ENCODE measurements at regions not wholly inside any gene's neighbourhood (a gene's known extent, or its start where the extent isn't known, plus 50 kb on each side); places are given as distances from the start of the nearest gene placed in this dataset.

DNA sequence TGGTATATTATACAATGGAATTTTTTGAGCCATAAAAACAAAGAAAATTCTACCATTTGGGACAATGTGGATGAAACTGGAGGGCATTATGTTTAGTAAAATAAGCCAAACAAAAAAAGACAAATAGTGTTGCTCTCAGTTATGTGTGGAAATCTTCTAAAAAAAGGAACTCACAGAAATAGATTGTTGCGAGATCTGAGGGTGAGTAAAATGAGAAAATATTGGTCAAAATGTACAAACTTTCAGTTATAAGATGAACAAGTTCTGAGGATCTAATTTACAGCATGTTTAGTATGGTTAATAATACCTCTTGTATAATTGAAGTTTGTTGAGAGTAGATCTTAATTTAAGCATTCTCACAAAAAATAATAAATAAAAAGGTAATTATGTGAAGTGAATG lies 291.2 kb downstream of the KIF20B start:
- no peaks in the 10 kb centered on the region for H3K4me1 ChIP-seq
- 0% methylated on average over 1 of the region's 1 CpG for WGBS (ENCODE audit: missing lambda C conversion rate)
- no peak overlapping the region for H3K27ac ChIP-seq
- no peaks in the 10 kb centered on the region for H3K9me3 ChIP-seq
- DNase-seq (ENCODE audit: low read depth in 1 of 2, low spot score in 1 of 2) (no peak), ATAC-seq (no peak), FAIRE-seq (no peak)
- POLR2A ChIA-PET: no interaction called here
- H3K4me2 ChIP-seq: no peak overlapping the region
- CTCF ChIA-PET: no interaction called here
- TF ChIP-seq, protein P1, sequence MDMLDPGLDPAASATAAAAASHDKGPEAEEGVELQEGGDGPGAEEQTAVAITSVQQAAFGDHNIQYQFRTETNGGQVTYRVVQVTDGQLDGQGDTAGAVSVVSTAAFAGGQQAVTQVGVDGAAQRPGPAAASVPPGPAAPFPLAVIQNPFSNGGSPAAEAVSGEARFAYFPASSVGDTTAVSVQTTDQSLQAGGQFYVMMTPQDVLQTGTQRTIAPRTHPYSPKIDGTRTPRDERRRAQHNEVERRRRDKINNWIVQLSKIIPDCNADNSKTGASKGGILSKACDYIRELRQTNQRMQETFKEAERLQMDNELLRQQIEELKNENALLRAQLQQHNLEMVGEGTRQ (IDR thresholded peaks at IDR 0.05): no peak
- TF ChIP-seq RNF2 (IDR thresholded peaks at IDR 0.05; ENCODE audit: borderline replicate concordance, low read depth): no peak
- no peak for TF ChIP-seq POLR2A (IDR thresholded peaks at IDR 0.05; ENCODE audit: low read length)
- TF ChIP-seq, protein P2, sequence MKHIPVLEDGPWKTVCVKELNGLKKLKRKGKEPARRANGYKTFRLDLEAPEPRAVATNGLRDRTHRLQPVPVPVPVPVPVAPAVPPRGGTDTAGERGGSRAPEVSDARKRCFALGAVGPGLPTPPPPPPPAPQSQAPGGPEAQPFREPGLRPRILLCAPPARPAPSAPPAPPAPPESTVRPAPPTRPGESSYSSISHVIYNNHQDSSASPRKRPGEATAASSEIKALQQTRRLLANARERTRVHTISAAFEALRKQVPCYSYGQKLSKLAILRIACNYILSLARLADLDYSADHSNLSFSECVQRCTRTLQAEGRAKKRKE (CRISPR knock-in tag; IDR thresholded peaks at IDR 0.05; ENCODE audit: low read depth): no peak
- no peak for TF ChIP-seq JUN (IDR thresholded peaks at IDR 0.05)
- no peak for TF ChIP-seq EHMT2 (IDR thresholded peaks at IDR 0.05; ENCODE audit: low read depth)
- no peak for TF ChIP-seq MYC (IDR thresholded peaks at IDR 0.05; ENCODE audit: borderline replicate concordance, low read length)
- no peak for TF ChIP-seq RAD21 (conservative IDR thresholded peaks at IDR 0.05 in 1 of 2, IDR thresholded peaks at IDR 0.05 in 1 of 2)
- TF ChIP-seq JUNB (IDR thresholded peaks at IDR 0.05): no peak
- TF ChIP-seq KDM1A (IDR thresholded peaks at IDR 0.05; ENCODE audit: low read depth): no peak
- TF ChIP-seq ZC3H11A (IDR thresholded peaks at IDR 0.05): no peak
- no peak for TF ChIP-seq MAZ (IDR thresholded peaks at IDR 0.05; ENCODE audit: borderline replicate concordance, low read depth, low read length)
- no peak for TF ChIP-seq HOXB13 (CRISPR knock-in tag; IDR thresholded peaks at IDR 0.05; ENCODE audit: low read depth)
- TF ChIP-seq, protein P3, sequence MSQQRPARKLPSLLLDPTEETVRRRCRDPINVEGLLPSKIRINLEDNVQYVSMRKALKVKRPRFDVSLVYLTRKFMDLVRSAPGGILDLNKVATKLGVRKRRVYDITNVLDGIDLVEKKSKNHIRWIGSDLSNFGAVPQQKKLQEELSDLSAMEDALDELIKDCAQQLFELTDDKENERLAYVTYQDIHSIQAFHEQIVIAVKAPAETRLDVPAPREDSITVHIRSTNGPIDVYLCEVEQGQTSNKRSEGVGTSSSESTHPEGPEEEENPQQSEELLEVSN (IDR thresholded peaks at IDR 0.05; ENCODE audit: borderline replicate concordance, low read depth): no peak
- no peak for TF ChIP-seq MAFK (IDR thresholded peaks at IDR 0.05; ENCODE audit: partially characterized antibody)
- no peak for TF ChIP-seq ESRRA (IDR thresholded peaks at IDR 0.05; ENCODE audit: borderline replicate concordance, low read length)
- TF ChIP-seq, protein P4, sequence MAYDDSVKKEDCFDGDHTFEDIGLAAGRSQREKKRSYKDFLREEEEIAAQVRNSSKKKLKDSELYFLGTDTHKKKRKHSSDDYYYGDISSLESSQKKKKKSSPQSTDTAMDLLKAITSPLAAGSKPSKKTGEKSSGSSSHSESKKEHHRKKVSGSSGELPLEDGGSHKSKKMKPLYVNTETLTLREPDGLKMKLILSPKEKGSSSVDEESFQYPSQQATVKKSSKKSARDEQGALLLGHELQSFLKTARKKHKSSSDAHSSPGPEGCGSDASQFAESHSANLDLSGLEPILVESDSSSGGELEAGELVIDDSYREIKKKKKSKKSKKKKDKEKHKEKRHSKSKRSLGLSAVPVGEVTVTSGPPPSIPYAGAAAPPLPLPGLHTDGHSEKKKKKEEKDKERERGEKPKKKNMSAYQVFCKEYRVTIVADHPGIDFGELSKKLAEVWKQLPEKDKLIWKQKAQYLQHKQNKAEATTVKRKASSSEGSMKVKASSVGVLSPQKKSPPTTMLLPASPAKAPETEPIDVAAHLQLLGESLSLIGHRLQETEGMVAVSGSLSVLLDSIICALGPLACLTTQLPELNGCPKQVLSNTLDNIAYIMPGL (CRISPR knock-in tag; IDR thresholded peaks at IDR 0.05; ENCODE audit: borderline replicate concordance): no peak
- H3K4me3 ChIP-seq: no peak overlapping the region

DNA sequence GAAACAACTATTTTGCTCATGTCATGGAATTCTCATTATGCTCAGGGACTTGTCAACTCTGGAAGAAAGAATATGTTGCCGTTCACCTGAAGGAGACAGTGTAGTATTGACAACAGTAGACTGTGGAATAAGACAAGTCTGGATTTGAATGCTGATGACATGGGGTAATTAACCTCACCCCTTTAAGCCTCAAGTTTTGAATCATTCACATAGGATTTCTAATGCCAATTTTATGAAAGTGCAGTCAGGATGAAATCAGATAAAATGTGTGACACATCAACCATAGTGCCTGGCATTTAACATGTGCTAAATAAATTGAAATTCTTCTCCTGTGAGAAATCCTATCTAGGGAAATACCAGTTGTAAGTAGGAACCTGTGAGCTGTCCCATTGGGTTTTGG lies 305.8 kb downstream of the KIF20B start:
- ATAC-seq: no peak
- POLR2A ChIA-PET: no interaction called here
- DNase-seq (ENCODE audit: low read depth in 1 of 2, low spot score in 1 of 2): no peak
- Histone ChIP-seq H3K4me3 (no peak overlapping the region), H3K4me1 (no peaks in the 10 kb centered on the region), H3K27ac (no peak overlapping the region), H3K9me3 (no peaks in the 10 kb centered on the region; the same call in 2 of the 3 replicates), H3K4me2 (no peak overlapping the region)
- CTCF ChIA-PET: interaction anchor here (1.1 kb wide), 1 partner anchor 13 kb away, joined by 3 read pairs; no protein-coding TSS in a partner anchor
- FAIRE-seq: no peak
- 19% methylated on average over 1 of the region's 1 CpG for WGBS (ENCODE audit: missing lambda C conversion rate)
- TF ChIP-seq RNF2 (IDR thresholded peaks at IDR 0.05; ENCODE audit: borderline replicate concordance, low read depth) (no peak), KDM5A (IDR thresholded peaks at IDR 0.05) (no peak), FOSL2 (IDR thresholded peaks at IDR 0.05) (no peak), FOSL2 (CRISPR knock-in tag; IDR thresholded peaks at IDR 0.05) (no peak), HOXA7 (CRISPR knock-in tag; IDR thresholded peaks at IDR 0.05) (no peak), MAFK (IDR thresholded peaks at IDR 0.05; ENCODE audit: partially characterized antibody) (no peak), EHF (CRISPR knock-in tag; IDR thresholded peaks at IDR 0.05) (no peak), HOXB5 (CRISPR knock-in tag; IDR thresholded peaks at IDR 0.05) (no peak), CEBPB (IDR thresholded peaks at IDR 0.05) (no peak), CBX2 (IDR thresholded peaks at IDR 0.05; ENCODE audit: borderline replicate concordance, low read depth) (no peak), HOXB13 (CRISPR knock-in tag; IDR thresholded peaks at IDR 0.05; ENCODE audit: low read depth) (no peak), HDAC2 (IDR thresholded peaks at IDR 0.05) (no peak), ESRRA (IDR thresholded peaks at IDR 0.05; ENCODE audit: borderline replicate concordance, low read length) (no peak), TP53 (CRISPR knock-in tag; IDR thresholded peaks at IDR 0.05) (no peak)
- TF ChIP-seq, protein P5, sequence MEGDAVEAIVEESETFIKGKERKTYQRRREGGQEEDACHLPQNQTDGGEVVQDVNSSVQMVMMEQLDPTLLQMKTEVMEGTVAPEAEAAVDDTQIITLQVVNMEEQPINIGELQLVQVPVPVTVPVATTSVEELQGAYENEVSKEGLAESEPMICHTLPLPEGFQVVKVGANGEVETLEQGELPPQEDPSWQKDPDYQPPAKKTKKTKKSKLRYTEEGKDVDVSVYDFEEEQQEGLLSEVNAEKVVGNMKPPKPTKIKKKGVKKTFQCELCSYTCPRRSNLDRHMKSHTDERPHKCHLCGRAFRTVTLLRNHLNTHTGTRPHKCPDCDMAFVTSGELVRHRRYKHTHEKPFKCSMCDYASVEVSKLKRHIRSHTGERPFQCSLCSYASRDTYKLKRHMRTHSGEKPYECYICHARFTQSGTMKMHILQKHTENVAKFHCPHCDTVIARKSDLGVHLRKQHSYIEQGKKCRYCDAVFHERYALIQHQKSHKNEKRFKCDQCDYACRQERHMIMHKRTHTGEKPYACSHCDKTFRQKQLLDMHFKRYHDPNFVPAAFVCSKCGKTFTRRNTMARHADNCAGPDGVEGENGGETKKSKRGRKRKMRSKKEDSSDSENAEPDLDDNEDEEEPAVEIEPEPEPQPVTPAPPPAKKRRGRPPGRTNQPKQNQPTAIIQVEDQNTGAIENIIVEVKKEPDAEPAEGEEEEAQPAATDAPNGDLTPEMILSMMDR (IDR thresholded peaks at IDR 0.05): no peak
- TF ChIP-seq, protein P6, sequence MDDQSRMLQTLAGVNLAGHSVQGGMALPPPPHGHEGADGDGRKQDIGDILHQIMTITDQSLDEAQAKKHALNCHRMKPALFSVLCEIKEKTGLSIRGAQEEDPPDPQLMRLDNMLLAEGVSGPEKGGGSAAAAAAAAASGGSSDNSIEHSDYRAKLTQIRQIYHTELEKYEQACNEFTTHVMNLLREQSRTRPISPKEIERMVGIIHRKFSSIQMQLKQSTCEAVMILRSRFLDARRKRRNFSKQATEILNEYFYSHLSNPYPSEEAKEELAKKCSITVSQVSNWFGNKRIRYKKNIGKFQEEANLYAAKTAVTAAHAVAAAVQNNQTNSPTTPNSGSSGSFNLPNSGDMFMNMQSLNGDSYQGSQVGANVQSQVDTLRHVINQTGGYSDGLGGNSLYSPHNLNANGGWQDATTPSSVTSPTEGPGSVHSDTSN (IDR thresholded peaks at IDR 0.05): no peak
- TF ChIP-seq, protein P7, sequence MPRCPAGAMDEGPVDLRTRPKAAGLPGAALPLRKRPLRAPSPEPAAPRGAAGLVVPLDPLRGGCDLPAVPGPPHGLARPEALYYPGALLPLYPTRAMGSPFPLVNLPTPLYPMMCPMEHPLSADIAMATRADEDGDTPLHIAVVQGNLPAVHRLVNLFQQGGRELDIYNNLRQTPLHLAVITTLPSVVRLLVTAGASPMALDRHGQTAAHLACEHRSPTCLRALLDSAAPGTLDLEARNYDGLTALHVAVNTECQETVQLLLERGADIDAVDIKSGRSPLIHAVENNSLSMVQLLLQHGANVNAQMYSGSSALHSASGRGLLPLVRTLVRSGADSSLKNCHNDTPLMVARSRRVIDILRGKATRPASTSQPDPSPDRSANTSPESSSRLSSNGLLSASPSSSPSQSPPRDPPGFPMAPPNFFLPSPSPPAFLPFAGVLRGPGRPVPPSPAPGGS (IDR thresholded peaks at IDR 0.05): no peak
